ENCODE measurements at regions not wholly inside any gene's neighbourhood (a gene's known extent, or its start where the extent isn't known, plus 50 kb on each side); places are given as distances from the start of the nearest gene placed in this dataset.

- ChIA-PET CTCF (ENCODE audit: low intra/inter-chr PET ratio, low total read pairs) (no interaction called here), POLR2A (no interaction called here)
- H3K36me3 ChIP-seq (replicated peaks in 1 of 2; ENCODE audit: control insufficient read depth in 1 of 2, insufficient read depth in 2 of 2, low read length in 2 of 2) = no peaks in the 10 kb centered on the region
- H3K9ac ChIP-seq (ENCODE audit: insufficient read depth, low read depth, low read length) = no peak overlapping the region
- H3K4me1 ChIP-seq (ENCODE audit: insufficient read depth, low read length) = no peaks in the 10 kb centered on the region
- DNase-seq (ENCODE audit: low spot score) (no peak), ATAC-seq (no peak), FAIRE-seq (no peak)
- no peak overlapping the region for H3K4me3 ChIP-seq (replicated peaks in 1 of 3; ENCODE audit: insufficient read depth in 1 of 3, low read depth in 2 of 3, low read length in 3 of 3)
- in situ Hi-C loops (cut with HindIII; ENCODE audit: extremely low pct_ligation_motif_present, low pct_unique_long_range_greater_than_20kb) (no loop called here), intact Hi-C loops (cut with micrococcal nuclease; ENCODE audit: unreplicated experiment) (no loop called here)
- no peak overlapping the region for H2AFZ ChIP-seq (ENCODE audit: low read length)
- H3K4me2 ChIP-seq (ENCODE audit: low read depth, low read length) = no peak overlapping the region
- no peak for TF ChIP-seq EED (CRISPR knock-in tag; IDR thresholded peaks at IDR 0.05)
- no peak overlapping the region for H3K27ac ChIP-seq (ENCODE audit: extremely low read length, insufficient read depth, low read length)
- peaks cover 63% of the 10 kb centered on the region for H3K9me3 ChIP-seq (ENCODE audit: low read length)
- H4K20me1 ChIP-seq (ENCODE audit: insufficient read depth, low read length) = no peaks in the 10 kb centered on the region
- H3K79me2 ChIP-seq (ENCODE audit: insufficient read depth, low read length) = no peaks in the 10 kb centered on the region
- H3K27me3 ChIP-seq (ENCODE audit: control insufficient read depth in 1 of 2, insufficient read depth in 2 of 2, low read length in 2 of 2) = no peaks in the 10 kb centered on the region
- BruUV-seq (replicated peaks) = no TSS peak
These were observed 127.3 kb upstream of the NYAP2 start for GRCh38 chr2:225272173-225272572.

- ATAC-seq = no peak
These were observed 128.6 kb upstream of the NYAP2 start for GRCh38 chr2:225270861-225271260.

More at GRCh38 chr2:225270861-225271260, 128.6 kb upstream of the NYAP2 start:
- Histone ChIP-seq H3K9ac (ENCODE audit: insufficient read depth, low read depth, low read length) (no peak overlapping the region), H3K27me3 (ENCODE audit: control insufficient read depth in 1 of 2, insufficient read depth in 2 of 2, low read length in 2 of 2) (no peaks in the 10 kb centered on the region), H3K27ac (ENCODE audit: extremely low read length, insufficient read depth, low read length) (no peak overlapping the region), H3K4me1 (ENCODE audit: insufficient read depth, low read length) (no peaks in the 10 kb centered on the region), H3K36me3 (replicated peaks in 1 of 2; ENCODE audit: control insufficient read depth in 1 of 2, insufficient read depth in 2 of 2, low read length in 2 of 2) (no peaks in the 10 kb centered on the region), H2AFZ (ENCODE audit: low read length) (no peak overlapping the region), H3K4me2 (ENCODE audit: low read depth, low read length) (no peak overlapping the region), H3K79me2 (ENCODE audit: insufficient read depth, low read length) (no peaks in the 10 kb centered on the region), H3K9me3 (ENCODE audit: low read length) (peaks cover 58% of the 10 kb centered on the region), H3K4me3 (replicated peaks in 1 of 3; ENCODE audit: insufficient read depth in 1 of 3, low read depth in 2 of 3, low read length in 3 of 3) (no peak overlapping the region), H4K20me1 (ENCODE audit: insufficient read depth, low read length) (no peaks in the 10 kb centered on the region)
- DNase-seq (ENCODE audit: low spot score) (no peak), FAIRE-seq (no peak)
- intact Hi-C loops (cut with micrococcal nuclease; ENCODE audit: unreplicated experiment) (no loop called here), in situ Hi-C loops (cut with HindIII; ENCODE audit: extremely low pct_ligation_motif_present, low pct_unique_long_range_greater_than_20kb) (no loop called here)
- TF ChIP-seq ZNF563 (CRISPR knock-in tag; IDR thresholded peaks at IDR 0.05) = no peak
- TF ChIP-seq ZBTB1 (CRISPR knock-in tag; IDR thresholded peaks at IDR 0.05; ENCODE audit: borderline replicate concordance) = no peak
- TF ChIP-seq, protein P1, sequence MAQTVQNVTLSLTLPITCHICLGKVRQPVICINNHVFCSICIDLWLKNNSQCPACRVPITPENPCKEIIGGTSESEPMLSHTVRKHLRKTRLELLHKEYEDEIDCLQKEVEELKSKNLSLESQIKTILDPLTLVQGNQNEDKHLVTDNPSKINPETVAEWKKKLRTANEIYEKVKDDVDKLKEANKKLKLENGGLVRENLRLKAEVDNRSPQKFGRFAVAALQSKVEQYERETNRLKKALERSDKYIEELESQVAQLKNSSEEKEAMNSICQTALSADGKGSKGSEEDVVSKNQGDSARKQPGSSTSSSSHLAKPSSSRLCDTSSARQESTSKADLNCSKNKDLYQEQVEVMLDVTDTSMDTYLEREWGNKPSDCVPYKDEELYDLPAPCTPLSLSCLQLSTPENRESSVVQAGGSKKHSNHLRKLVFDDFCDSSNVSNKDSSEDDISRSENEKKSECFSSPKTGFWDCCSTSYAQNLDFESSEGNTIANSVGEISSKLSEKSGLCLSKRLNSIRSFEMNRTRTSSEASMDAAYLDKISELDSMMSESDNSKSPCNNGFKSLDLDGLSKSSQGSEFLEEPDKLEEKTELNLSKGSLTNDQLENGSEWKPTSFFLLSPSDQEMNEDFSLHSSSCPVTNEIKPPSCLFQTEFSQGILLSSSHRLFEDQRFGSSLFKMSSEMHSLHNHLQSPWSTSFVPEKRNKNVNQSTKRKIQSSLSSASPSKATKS (CRISPR knock-in tag; IDR thresholded peaks at IDR 0.05) = no peak
- ChIA-PET CTCF (ENCODE audit: low intra/inter-chr PET ratio, low total read pairs) (no interaction called here), POLR2A (no interaction called here)
- WGBS (ENCODE audit: low lambda C conversion rate) = 1% methylated on average over 2 of the region's 2 CpGs
- BruUV-seq (replicated peaks) = no TSS peak
